ENCODE measurements at regions not wholly inside any gene's neighbourhood (a gene's known extent, or its start where the extent isn't known, plus 50 kb on each side); places are given as distances from the start of the nearest gene placed in this dataset.

DNA sequence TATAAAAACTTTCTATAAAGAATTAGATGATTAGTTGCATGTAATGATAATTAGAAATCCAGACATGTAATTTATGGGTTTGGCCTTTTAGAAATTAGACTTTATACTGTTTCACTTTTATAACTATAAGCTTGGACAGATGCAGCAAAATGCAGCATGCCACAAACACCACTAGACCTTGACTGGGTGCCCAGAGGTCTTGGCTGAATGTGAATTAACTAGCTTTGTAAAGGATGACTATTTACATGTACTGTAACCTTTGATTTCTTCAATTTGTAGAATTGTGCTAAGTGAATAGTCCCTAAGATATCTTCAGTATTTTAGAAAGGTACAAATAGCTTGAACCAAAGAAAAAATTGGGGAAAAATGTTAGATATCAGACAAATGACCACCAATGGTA, 2168.1 kb downstream of the MAT2B start:
- ATAC-seq (no peak), DNase-seq (no peak)

DNA sequence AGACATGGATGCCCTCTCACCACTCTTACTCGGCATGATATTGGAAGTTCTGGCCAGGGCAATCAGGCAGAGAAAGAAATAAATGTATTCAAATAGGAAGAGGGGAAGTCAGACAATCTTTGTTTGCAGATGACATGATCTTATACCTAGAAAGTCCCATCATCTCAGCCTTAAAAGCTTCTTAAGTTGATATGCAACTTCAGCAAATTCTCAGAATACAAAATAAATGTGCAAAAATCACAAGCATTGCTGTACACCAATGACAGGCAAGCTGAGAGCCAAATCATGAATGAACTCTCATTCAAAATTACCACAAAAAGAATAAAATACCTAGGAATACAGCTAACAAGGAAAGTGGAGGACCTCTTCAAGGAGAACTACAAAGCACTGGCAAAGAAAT, 2190.4 kb downstream of the MAT2B start:
- DNase-seq (no peak), ATAC-seq (no peak)

GRCh38 chr5:165705960-165706359, 2200.5 kb downstream of the MAT2B start:
- no peak for DNase-seq
- ATAC-seq: no peak

GRCh38 chr5:165712011-165712410, 2206.6 kb downstream of the MAT2B start:
- ATAC-seq: no peak
- no peak for DNase-seq

- DNase-seq: no peak
- no peak for ATAC-seq
Observed at GRCh38 chr5:165714598-165714997, 2209.2 kb downstream of the MAT2B start.

DNA sequence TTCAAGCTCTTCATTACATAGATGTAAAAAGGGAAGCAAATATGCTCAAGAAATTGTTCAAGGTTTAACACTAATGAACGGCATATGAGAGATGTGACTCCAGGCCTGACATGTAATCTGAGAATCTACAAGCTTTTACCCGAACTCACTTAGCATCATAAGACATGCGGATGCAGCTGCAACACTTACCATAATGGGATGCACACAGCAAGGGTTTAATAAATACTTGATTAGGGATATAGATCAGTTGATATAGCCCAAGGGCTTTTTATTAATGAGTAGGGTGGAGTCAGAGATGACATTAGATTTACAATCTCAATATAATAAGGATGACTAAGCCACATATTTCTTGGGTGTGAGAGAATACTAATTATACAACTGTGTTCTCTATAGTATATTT, 2215.5 kb downstream of the MAT2B start:
- ATAC-seq (no peak), DNase-seq (no peak)

DNA sequence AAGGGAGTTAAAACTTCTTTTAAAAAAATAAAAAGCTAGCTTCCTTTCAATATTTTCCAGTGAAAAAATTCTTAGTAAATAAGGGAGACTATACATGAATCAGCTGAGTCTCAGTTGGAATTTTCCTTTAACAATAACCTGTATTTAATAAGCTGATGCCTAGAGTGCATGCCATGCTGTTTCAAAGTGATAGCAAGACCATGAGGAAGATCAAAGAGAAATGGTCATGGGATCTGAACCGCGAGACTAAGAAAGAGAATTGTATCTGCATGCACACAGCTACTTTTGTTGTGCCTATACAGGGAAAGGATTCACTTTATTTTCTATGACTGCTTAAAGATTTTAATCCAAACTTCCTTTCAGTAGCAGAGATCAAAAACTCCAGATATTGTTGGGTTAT, 2217.0 kb downstream of the MAT2B start:
- DNase-seq (no peak), ATAC-seq (no peak)

GRCh38 chr5:165723931-165724330, 2218.5 kb downstream of the MAT2B start:
- no peak for ATAC-seq
- no peak for DNase-seq

DNA sequence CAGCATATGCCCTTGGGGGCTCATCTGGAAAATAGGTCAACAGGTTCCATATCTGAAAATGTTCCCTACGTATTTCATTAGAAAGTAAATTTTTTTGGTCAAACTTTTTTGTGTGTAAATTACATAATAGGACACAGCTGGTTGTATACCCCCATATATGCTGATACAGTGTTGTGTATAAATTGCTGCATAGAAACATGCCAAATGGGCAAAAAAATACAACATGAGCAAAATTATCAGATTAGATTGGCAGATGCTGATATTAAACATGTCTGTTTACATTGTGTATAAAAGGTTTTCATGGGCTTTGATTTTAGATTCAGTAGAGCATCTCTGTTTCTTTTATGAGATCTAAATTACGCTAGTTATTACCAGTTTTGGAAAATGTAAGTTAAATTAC, 2223.0 kb downstream of the MAT2B start:
- no peak for DNase-seq
- ATAC-seq: no peak

GRCh38 chr5:165735388-165735787, 2230.0 kb downstream of the MAT2B start:
- ATAC-seq: no peak
- DNase-seq: no peak

- ATAC-seq: no peak
- no peak for DNase-seq
Observed at GRCh38 chr5:165739079-165739741, 2233.8 kb downstream of the MAT2B start.

DNA sequence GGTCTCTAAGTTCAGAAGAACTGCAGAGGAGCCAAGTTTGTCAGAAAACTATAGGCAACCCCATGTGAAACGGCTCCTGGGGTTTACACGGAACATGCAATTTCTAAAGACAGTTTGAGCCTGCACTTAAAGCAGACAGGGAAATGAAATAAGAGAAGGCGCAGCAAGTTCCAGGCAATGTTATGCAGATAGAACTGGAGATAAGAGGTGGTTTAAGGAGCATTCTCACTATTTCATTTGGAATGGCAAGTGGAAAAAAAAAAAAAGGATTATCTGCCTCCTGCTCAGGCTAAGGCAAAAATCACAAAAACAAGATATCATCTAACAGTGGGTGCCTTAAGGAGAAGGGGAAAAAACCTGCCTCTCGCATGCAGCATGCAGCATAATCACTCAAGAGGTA, 2252.4 kb downstream of the MAT2B start:
- no peak for ATAC-seq
- DNase-seq: no peak

GRCh38 chr5:165775111-165775510, 2269.7 kb downstream of the MAT2B start:
- DNase-seq: no peak
- ATAC-seq: no peak

DNA sequence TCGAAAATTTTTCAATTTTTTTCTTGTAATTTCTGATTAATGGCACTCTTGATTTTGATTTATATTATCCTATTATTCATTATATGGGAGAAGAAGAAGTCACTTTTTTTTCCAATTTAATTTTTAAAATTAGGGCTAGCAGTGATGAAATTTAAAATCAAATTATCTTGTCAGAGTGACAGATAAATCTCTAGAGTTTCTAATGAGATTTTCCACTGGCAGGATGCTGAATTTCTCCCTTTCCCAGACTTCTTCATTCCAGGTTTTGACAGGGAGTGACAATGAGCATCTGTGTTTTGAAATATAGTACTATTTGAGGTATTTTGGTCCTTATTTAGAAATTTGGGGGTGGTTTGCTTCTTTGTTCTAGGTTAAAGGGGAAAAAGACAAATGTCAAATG, 2274.1 kb downstream of the MAT2B start:
- no peak for DNase-seq
- ATAC-seq: no peak

- ATAC-seq: no peak
- no peak for DNase-seq
Observed at GRCh38 chr5:165780901-165781300, 2275.5 kb downstream of the MAT2B start.

DNA sequence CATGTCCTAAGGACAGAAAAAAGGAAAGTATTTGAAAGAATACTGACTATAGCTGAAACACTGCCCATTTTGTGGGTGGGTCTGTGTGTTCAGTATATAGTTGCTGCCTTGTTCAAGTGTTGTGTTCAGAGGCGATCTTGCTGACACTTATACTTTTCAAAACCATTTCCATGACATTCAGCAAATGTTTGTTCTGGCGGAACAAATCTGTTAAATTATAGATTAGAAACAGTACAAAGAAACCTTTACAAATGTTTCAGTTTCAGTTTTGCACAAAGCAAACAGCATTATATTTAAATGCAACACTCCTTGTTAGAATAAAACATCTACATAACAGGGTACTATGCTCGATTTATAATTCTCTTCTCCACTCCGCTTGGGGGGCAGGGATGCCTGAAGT, 2276.3 kb downstream of the MAT2B start:
- DNase-seq: no peak
- no peak for ATAC-seq

- DNase-seq: no peak
Observed at GRCh38 chr5:165783024-165783423, 2277.6 kb downstream of the MAT2B start.

GRCh38 chr5:165786073-165786472, 2280.7 kb downstream of the MAT2B start:
- ATAC-seq (no peak), DNase-seq (no peak)

More at GRCh38 chr5:165783024-165783423, 2277.6 kb downstream of the MAT2B start:
- ATAC-seq: no peak

DNA sequence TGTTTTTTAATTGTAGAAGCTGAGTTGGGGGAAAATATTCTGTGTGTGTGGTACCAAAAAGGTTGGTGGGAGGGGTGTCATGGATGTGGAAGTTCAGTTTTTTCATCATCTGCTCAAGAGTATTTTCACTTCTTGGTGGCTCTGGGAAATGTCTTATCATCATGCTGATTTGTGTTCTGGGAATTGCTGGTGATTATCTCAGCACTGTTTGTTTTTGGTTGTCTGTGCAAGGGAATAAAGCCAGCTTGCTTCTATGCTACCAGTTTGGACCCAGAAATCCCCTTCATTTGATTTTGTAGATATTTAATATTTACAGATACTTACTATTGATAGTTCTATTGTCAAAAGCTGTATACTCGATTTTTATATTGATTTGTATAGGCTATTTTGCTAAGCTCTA, 2289.7 kb downstream of the MAT2B start:
- DNase-seq (no peak), ATAC-seq (no peak)

GRCh38 chr5:165805756-165806155, 2300.3 kb downstream of the MAT2B start:
- DNase-seq: no peak
- no peak for ATAC-seq

GRCh38 chr5:165808335-165808734, 2302.9 kb downstream of the MAT2B start:
- no peak for ATAC-seq

DNA sequence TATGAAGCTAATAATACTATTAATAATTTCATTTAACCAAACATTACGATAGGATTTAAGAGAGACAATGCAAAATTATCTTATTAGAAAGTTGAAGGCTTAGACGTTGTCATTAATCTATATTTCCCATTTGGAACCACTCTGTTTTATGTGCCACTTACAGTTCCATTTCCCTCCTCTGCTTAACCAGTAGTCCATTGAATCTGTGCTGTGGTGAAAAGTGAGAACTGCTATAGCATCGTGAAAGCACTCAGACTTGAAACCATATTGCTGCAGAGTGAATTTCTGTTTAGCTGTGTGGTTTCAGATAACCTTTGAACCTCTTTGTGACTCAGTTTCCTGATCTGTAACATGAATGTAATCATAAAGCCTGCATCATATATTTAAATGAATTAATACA, 2304.5 kb downstream of the MAT2B start:
- ATAC-seq (no peak), DNase-seq (no peak)

More at GRCh38 chr5:165808335-165808734, 2302.9 kb downstream of the MAT2B start:
- DNase-seq: no peak

- no peak for DNase-seq
Observed at GRCh38 chr5:165829504-165829903, 2324.1 kb downstream of the MAT2B start.

GRCh38 chr5:165834891-165835290, 2329.5 kb downstream of the MAT2B start:
- DNase-seq (no peak), ATAC-seq (no peak)

More at GRCh38 chr5:165829504-165829903, 2324.1 kb downstream of the MAT2B start:
- ATAC-seq: no peak

DNA sequence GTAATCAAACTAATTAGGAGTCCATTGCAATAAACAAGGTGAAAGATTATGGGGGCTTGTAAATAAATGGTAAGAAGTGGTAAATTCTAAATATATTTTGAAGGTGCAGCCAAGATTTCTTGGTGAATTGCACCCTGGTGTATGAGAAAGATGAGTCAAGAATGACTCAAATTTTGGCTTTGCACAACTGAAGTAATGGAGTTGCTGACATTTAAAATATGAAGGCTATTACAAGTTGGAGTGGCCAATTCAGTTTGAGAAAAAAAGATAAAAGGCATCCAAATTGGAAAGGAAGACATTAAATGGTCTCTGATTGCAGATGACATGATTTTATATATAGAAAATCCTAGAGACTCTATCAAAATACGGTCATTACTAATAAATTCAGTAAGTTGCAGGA, 2330.6 kb downstream of the MAT2B start:
- ATAC-seq: no peak
- no peak for DNase-seq
